Karpas-422 (cell line): ENCODE measurements at regions not wholly inside any gene's neighbourhood (a gene's known extent, or its start where the extent isn't known, plus 50 kb on each side); places are given as distances from the start of the nearest gene placed in this dataset. TPM values are rescaled to one million over a fixed set of nuclear protein-coding genes. Genes with fewer than 3 reads are reported as not detected.

Source experiments
- small RNA-seq: library from RNA; depleted of rRNA; stranded (forward); fragments of <200 nt; gene quantifications from one replicate; pipeline ENCODE3, GENCODE V24; 2014

Small RNAs in the stretch of these regions (small RNA-seq; reads per million reads assigned to genes)
- not detected for gene AL356010.1
- gene AL590135.1, result not detected
- not detected for gene RNU6-725P
